Pancreas (tissue), 10 donors: ENCODE measurements at regions not wholly inside any gene's neighbourhood (a gene's known extent, or its start where the extent isn't known, plus 50 kb on each side); places are given as distances from the start of the nearest gene placed in this dataset.

Experiments used
- ATAC-seq, 4 donors: fragments of 200-7000 bp; cut with Tn5 transposase; one replicate each; pipeline versions ENCODE4 v1.8.0 to v1.9.1; 2020; ENCODE audit warnings: mild to moderate bottlenecking in 4 of 4, moderate library complexity in 4 of 4
- DNase-seq, 6 donors: peaks; one replicate each; pipeline ENCODE4 v3.0.0-alpha.2; 2020
- FAIRE-seq: peaks from 2 replicates; lab custom pipeline; 2012; peaks lifted over from hg19 to GRCh38; lab: Jason Lieb, UNC
- H3K27ac ChIP-seq, 4 donors: fragments of 200-600 bp; sonication (generic); 1 replicate in 3 of 4; 2 replicates in 1 of 4; pipeline versions ENCODE4 v1.5.0 to v1.8.0; 2020
- H3K27me3 ChIP-seq, 4 donors: fragments of 200-600 bp; one replicate each; pipeline ENCODE4 v1.8.0; 2021
- H3K36me3 ChIP-seq, 3 donors: fragments of 200-600 bp; sonication (generic) in 1 of 3; one replicate each; pipeline versions ENCODE4 v1.5.0 to v1.8.0; 2020 to 2021
- H3K4me1 ChIP-seq, 3 donors: fragments of 200-600 bp; one replicate each; pipeline ENCODE4 v1.8.0; 2021
- H3K4me3 ChIP-seq, 4 donors: fragments of 200-600 bp; sonication (generic) in 2 of 4; one replicate each; pipeline versions ENCODE4 v1.5.0 to v1.8.0; 2020 to 2021
- H3K9me3 ChIP-seq, 4 donors: fragments of 200-600 bp; one replicate each; pipeline ENCODE4 v1.8.0; 2021
- CTCF ChIP-seq, 4 donors: fragments of 200-600 bp; sonication (generic) in 3 of 4; IDR thresholded peaks; one replicate each; pipeline versions ENCODE4 v1.5.0 to v1.8.0; 2021; ENCODE audit warnings: antibody characterized with exemption in 4 of 4
- WGBS, 2 donors: extraction: QIAGEN DNeasy Blood & Tissue Kit; methylation state at CpG; one replicate each; pipeline ENCODE4 v1.1.7; 2013; 5-methylcytosine and 5-hydroxymethylcytosine counted together
- intact Hi-C, 3 donors: fragments of 100-400 bp; cut with DNase I; formaldehyde crosslinking; loops; one replicate each; pipeline versions ENCODE4 v1.11.1 to v1.14.2; 2022
- donor health status: healthy with polysubstance abuse.
- donor health status: DM: no; HTN: no; CAD: no; lungs with moderate emphysema.
- donor health status: DM: no; HTN: no; CAD: no.
- donor health status: control.
- donor health status: control.
- donor health status: Bipolar disorder and iron deficiency.
- donor health status: DM: yes; HTN: yes; CAD: no.
- donor health status: DM: no; HTN: no; CAD: no.
- donor health status: DM: no; HTN: no; CAD: no.
- donor health status: DM: yes; HTN: yes; CAD: no.

- intact Hi-C loops, result no loop called here
- FAIRE-seq (no peak), DNase-seq (peak in 1 of 6 donors; percentile 46), ATAC-seq (no peak)
- Histone ChIP-seq H3K27me3 (no peaks in the 10 kb centered on the region), H3K4me1 (no peaks in the 10 kb centered on the region), H3K27ac (no peak overlapping the region), H3K4me3 (no peak overlapping the region), H3K9me3 (no peaks in the 10 kb centered on the region), H3K36me3 (no peaks in the 10 kb centered on the region)
- no peak for TF ChIP-seq CTCF (IDR thresholded peaks at IDR 0.05)
- 90 to 92% methylated on average over 19 of the region's 19 CpGs for WGBS, 2 donors
These were observed 61.1 kb upstream of the TPM4 start for GRCh38 chr19:16014923-16015804.

GRCh38 chr19:16015805-16016173 is 60.5 kb upstream of the TPM4 start:
- no peaks in the 10 kb centered on the region for H3K4me1 ChIP-seq
- H3K9me3 ChIP-seq, result no peaks in the 10 kb centered on the region
- H3K27ac ChIP-seq, result no peak overlapping the region
- FAIRE-seq (no peak), DNase-seq (no peak), ATAC-seq (no peak)
- no peaks in the 10 kb centered on the region for H3K36me3 ChIP-seq
- no peak overlapping the region for H3K4me3 ChIP-seq
- intact Hi-C loops, result no loop called here
- no peak for TF ChIP-seq CTCF (IDR thresholded peaks at IDR 0.05)
- no peaks in the 10 kb centered on the region for H3K27me3 ChIP-seq
- 67 to 83% methylated on average over 3 of the region's 3 CpGs for WGBS, 2 donors

DNA sequence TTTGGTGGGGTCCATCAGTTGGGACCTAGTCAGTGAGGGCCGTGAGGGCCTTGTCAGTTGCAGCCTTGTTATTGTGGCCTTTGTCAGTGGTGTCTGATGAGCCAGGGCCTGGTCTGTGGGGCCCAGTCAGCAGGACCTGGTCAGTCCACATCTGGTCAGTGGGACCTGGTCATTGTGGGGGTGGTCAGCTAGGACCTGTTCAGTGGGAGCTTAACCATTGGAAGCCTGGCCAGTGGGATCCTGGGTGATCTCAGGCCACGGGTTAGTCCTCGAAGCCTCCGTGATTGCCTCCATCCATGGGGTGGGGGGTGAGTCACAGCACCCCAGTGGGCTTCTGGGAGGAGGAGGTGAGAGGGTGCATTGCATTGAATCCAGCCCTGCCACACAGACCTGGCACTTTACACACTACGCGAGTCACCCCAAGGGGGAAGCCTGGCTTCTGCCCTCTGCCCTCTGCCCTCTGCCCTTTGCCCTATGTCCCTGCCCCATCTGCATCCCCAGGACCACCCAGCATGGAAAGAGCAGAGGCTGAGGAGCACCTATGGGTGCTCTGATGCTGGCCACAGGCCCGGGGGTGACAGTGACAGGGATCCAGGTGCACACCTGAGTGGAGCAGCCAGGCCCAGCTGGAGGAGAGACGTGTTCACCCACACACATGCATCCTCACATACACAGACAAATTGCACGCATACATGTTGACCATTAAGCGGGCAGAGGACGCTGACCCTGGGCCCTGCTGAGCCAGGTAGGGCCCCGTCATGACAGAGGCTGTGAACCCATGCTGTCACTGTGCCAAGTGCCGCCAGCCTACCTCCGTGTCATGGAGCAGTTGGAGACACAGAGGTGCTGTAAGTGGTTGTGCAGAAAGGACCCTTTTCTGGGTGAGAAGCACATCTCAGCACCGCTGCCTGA is 59.8 kb upstream of the TPM4 start:
- ATAC-seq (no peak), FAIRE-seq (no peak), DNase-seq (peak in 1 of 6 donors; percentile 44)
- H3K36me3 ChIP-seq, result no peaks in the 10 kb centered on the region
- no peak overlapping the region for H3K27ac ChIP-seq
- no peak overlapping the region for H3K4me3 ChIP-seq
- no peaks in the 10 kb centered on the region for H3K9me3 ChIP-seq
- H3K27me3 ChIP-seq, result no peaks in the 10 kb centered on the region
- whole genome bisulfite sequencing, 2 donors, result 86 to 89% methylated on average over 15 of the region's 15 CpGs
- no peak for TF ChIP-seq CTCF (IDR thresholded peaks at IDR 0.05)
- H3K4me1 ChIP-seq, result no peaks in the 10 kb centered on the region
- intact Hi-C loops, result no loop called here

- FAIRE-seq, result no peak
- intact Hi-C loops, result no loop called here
These were observed 59.2 kb upstream of the TPM4 start for GRCh38 chr19:16017138-16017490.

More at GRCh38 chr19:16017138-16017490, 59.2 kb upstream of the TPM4 start:
- no peaks in the 10 kb centered on the region for H3K4me1 ChIP-seq
- TF ChIP-seq CTCF (IDR thresholded peaks at IDR 0.05), result no peak
- WGBS, 2 donors, result 82 to 84% methylated on average over 11 of the region's 11 CpGs
- no peak for DNase-seq
- no peak overlapping the region for H3K27ac ChIP-seq
- no peaks in the 10 kb centered on the region for H3K27me3 ChIP-seq
- no peak overlapping the region for H3K4me3 ChIP-seq
- ATAC-seq, result no peak
- H3K36me3 ChIP-seq, result no peaks in the 10 kb centered on the region
- H3K9me3 ChIP-seq, result no peaks in the 10 kb centered on the region
